Endodermal cell (in vitro differentiated cells): ENCODE measurements at regions not wholly inside any gene's neighbourhood (a gene's known extent, or its start where the extent isn't known, plus 50 kb on each side); places are given as distances from the start of the nearest gene placed in this dataset.

Experiments
- DNase-seq: peaks from one replicate; pipeline ENCODE4 v3.0.0-alpha.2; 2017
- H3K27ac ChIP-seq: 2 replicates; pipeline ENCODE4 v1.5.1; 2013; ENCODE audit warnings: mild to moderate bottlenecking, low read depth, low read length, moderate library complexity
- H3K27me3 ChIP-seq: 2 replicates; pipeline ENCODE4 v1.6.1; 2013; ENCODE audit warnings: mild to moderate bottlenecking, low read length, moderate library complexity; ENCODE audit not compliant: insufficient read depth, control insufficient read depth, poor library complexity, severe bottlenecking
- H3K36me3 ChIP-seq: 2 replicates; pipeline ENCODE4 v1.7.0; 2013; ENCODE audit warnings: mild to moderate bottlenecking, low read length, moderate library complexity; ENCODE audit not compliant: control insufficient read depth, insufficient read depth
- H3K4me1 ChIP-seq: one replicate; pipeline ENCODE4 v1.7.0; 2013; ENCODE audit warnings: low read length; ENCODE audit not compliant: control insufficient read depth, insufficient read depth
- H3K4me3 ChIP-seq: 2 replicates; pipeline ENCODE4 v1.5.1; 2013; ENCODE audit warnings: mild to moderate bottlenecking, low read length, moderate library complexity
- H3K9ac ChIP-seq: 2 replicates; pipeline ENCODE4 v1.6.1; 2013; ENCODE audit warnings: mild to moderate bottlenecking, low read length, moderate library complexity; ENCODE audit not compliant: poor library complexity, severe bottlenecking; ENCODE audit errors: extremely low read depth
- H3K9me3 ChIP-seq: 2 replicates; pipeline ENCODE4 v1.6.1; 2013; ENCODE audit warnings: mild to moderate bottlenecking, low read length, moderate library complexity; ENCODE audit not compliant: control insufficient read depth
- H3K27ac Mint-ChIP-seq: 2 replicates; pipeline ENCODE4 v1.8.0; 2020; ENCODE audit warnings: mixed read lengths
- H3K27me3 Mint-ChIP-seq: 2 replicates; pipeline ENCODE4 v1.8.0; 2021; ENCODE audit warnings: mild to moderate bottlenecking, mixed read lengths; ENCODE audit not compliant: insufficient read depth
- H3K36me3 Mint-ChIP-seq: 2 replicates; pipeline ENCODE4 v1.8.0; 2020; ENCODE audit warnings: low read depth, mixed read lengths
- H3K4me1 Mint-ChIP-seq: 2 replicates; pipeline ENCODE4 v1.8.0; 2020; ENCODE audit warnings: mixed read lengths
- H3K4me3 Mint-ChIP-seq: 2 replicates; pipeline ENCODE4 v1.8.0; 2020; ENCODE audit warnings: mild to moderate bottlenecking, moderate library complexity, mixed read lengths
- H3K9me3 Mint-ChIP-seq: 2 replicates; pipeline ENCODE4 v1.8.0; 2020; ENCODE audit warnings: mild to moderate bottlenecking, mixed read lengths
- CTCF ChIP-seq: fragments of 200-600 bp; sonication (generic); conservative IDR thresholded peaks from 2 replicates; pipeline ENCODE4 v1.5.0; 2021; ENCODE audit warnings: antibody characterized with exemption, mild to moderate bottlenecking
- WGBS, 2 experiments: methylation state at CpG; one replicate each; pipeline versions ENCODE4 v1.1.5 to v1.1.7; 2013; ENCODE audit warnings: missing lambda C conversion rate in 2 of 2, mixed read lengths in 1 of 2; ENCODE audit not compliant: insufficient coverage in 1 of 2, insufficient read length in 1 of 2; 5-methylcytosine and 5-hydroxymethylcytosine counted together

- WGBS, 2 experiments = 59 to 83% methylated on average over 4 to 9 of the region's 9 CpGs
- Histone ChIP-seq H3K4me3 (no peak overlapping the region), H3K9ac (no peak overlapping the region), H3K9me3 (peaks cover 23% of the 10 kb centered on the region), H3K4me1 (peaks cover 3% of the 10 kb centered on the region), H3K36me3 (no peaks in the 10 kb centered on the region), H3K27ac (peak overlapping the region; percentile 40), H3K27me3 (no peaks in the 10 kb centered on the region)
- no peak overlapping the region for H3K27ac Mint-ChIP-seq
- peaks cover 24% of the 10 kb centered on the region for H3K4me1 Mint-ChIP-seq
- no peak for TF ChIP-seq CTCF
- no peak overlapping the region for H3K4me3 Mint-ChIP-seq
- H3K36me3 Mint-ChIP-seq = no peaks in the 10 kb centered on the region
- no peaks in the 10 kb centered on the region for H3K27me3 Mint-ChIP-seq
- peaks cover 15% of the 10 kb centered on the region for H3K9me3 Mint-ChIP-seq
- DNase-seq = no peak
Measured at GRCh38 chr2:237012004-237012403, 73.7 kb upstream of the COPS8 start.

GRCh38 chr2:237012577-237013267 lies 73.0 kb upstream of the COPS8 start:
- H3K27me3 ChIP-seq = no peaks in the 10 kb centered on the region
- Mint-ChIP-seq H3K27me3 (no peaks in the 10 kb centered on the region), H3K27ac (peak overlapping the region; percentile 29), H3K9me3 (peaks cover 15% of the 10 kb centered on the region), H3K36me3 (no peaks in the 10 kb centered on the region), H3K4me3 (no peak overlapping the region), H3K4me1 (peaks cover 24% of the 10 kb centered on the region)
- H3K4me3 ChIP-seq = no peak overlapping the region
- peaks cover 3% of the 10 kb centered on the region for H3K4me1 ChIP-seq
- no peak for TF ChIP-seq CTCF
- no peak overlapping the region for H3K9ac ChIP-seq
- 78 to 79% methylated on average over 16 of the region's 16 CpGs for WGBS, 2 experiments
- no peak for DNase-seq
- H3K36me3 ChIP-seq = no peaks in the 10 kb centered on the region
- no peak overlapping the region for H3K27ac ChIP-seq
- peaks cover 26% of the 10 kb centered on the region for H3K9me3 ChIP-seq

- no peak for TF ChIP-seq CTCF
- Mint-ChIP-seq H3K4me1 (peaks cover 20% of the 10 kb centered on the region), H3K36me3 (no peaks in the 10 kb centered on the region), H3K27ac (no peak overlapping the region), H3K9me3 (peaks cover 15% of the 10 kb centered on the region), H3K27me3 (no peaks in the 10 kb centered on the region), H3K4me3 (no peak overlapping the region)
- peaks cover 26% of the 10 kb centered on the region for H3K9me3 ChIP-seq
- DNase-seq = no peak
- H3K27me3 ChIP-seq = no peaks in the 10 kb centered on the region
- H3K4me3 ChIP-seq = no peak overlapping the region
- H3K27ac ChIP-seq = no peak overlapping the region
- peaks cover 3% of the 10 kb centered on the region for H3K4me1 ChIP-seq
- H3K9ac ChIP-seq = no peak overlapping the region
- H3K36me3 ChIP-seq = no peaks in the 10 kb centered on the region
- 87 to 91% methylated on average over 4 to 10 of the region's 10 CpGs for WGBS, 2 experiments
Measured at GRCh38 chr2:237016121-237016915, 69.4 kb upstream of the COPS8 start.
